ENCODE measurements at regions not wholly inside any gene's neighbourhood (a gene's known extent, or its start where the extent isn't known, plus 50 kb on each side); places are given as distances from the start of the nearest gene placed in this dataset.

DNA sequence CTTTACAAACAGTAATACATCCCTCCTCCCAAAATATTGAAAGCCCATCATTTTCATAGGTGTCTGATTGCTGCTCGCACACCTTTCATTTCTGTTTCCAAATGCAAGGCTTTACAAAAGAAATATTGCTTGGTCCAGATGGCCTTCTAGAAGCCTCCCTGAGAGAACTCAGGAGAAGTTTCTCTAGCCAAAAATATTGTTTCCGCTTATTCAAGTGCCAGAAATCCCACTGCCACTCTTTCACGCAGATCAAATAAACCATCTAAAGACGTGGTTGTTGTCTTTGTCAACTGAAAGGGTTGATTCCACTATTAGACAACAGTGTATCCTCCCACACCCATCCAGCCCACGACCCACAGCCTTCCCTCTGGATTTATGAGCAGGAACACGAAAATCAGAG, 96.2 kb downstream of the ZIC5 start:
- no peak for TF ChIP-seq ETV6 (CRISPR knock-in tag; IDR thresholded peaks at IDR 0.05)
- TF ChIP-seq NFE2L1 (CRISPR knock-in tag; IDR thresholded peaks at IDR 0.05) = no peak
- no peak for TF ChIP-seq MXD4 (CRISPR knock-in tag; IDR thresholded peaks at IDR 0.05; ENCODE audit: borderline replicate concordance)
- TF ChIP-seq ELF4 (CRISPR knock-in tag; IDR thresholded peaks at IDR 0.05; ENCODE audit: low read depth) = no peak
- TF ChIP-seq ZNF138 (CRISPR knock-in tag; conservative IDR thresholded peaks at IDR 0.05) = no peak
- TF ChIP-seq, protein P1, sequence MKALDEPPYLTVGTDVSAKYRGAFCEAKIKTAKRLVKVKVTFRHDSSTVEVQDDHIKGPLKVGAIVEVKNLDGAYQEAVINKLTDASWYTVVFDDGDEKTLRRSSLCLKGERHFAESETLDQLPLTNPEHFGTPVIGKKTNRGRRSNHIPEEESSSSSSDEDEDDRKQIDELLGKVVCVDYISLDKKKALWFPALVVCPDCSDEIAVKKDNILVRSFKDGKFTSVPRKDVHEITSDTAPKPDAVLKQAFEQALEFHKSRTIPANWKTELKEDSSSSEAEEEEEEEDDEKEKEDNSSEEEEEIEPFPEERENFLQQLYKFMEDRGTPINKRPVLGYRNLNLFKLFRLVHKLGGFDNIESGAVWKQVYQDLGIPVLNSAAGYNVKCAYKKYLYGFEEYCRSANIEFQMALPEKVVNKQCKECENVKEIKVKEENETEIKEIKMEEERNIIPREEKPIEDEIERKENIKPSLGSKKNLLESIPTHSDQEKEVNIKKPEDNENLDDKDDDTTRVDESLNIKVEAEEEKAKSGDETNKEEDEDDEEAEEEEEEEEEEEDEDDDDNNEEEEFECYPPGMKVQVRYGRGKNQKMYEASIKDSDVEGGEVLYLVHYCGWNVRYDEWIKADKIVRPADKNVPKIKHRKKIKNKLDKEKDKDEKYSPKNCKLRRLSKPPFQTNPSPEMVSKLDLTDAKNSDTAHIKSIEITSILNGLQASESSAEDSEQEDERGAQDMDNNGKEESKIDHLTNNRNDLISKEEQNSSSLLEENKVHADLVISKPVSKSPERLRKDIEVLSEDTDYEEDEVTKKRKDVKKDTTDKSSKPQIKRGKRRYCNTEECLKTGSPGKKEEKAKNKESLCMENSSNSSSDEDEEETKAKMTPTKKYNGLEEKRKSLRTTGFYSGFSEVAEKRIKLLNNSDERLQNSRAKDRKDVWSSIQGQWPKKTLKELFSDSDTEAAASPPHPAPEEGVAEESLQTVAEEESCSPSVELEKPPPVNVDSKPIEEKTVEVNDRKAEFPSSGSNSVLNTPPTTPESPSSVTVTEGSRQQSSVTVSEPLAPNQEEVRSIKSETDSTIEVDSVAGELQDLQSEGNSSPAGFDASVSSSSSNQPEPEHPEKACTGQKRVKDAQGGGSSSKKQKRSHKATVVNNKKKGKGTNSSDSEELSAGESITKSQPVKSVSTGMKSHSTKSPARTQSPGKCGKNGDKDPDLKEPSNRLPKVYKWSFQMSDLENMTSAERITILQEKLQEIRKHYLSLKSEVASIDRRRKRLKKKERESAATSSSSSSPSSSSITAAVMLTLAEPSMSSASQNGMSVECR (CRISPR knock-in tag; IDR thresholded peaks at IDR 0.05; ENCODE audit: borderline replicate concordance) = no peak
- TF ChIP-seq HMGXB4 (CRISPR knock-in tag; IDR thresholded peaks at IDR 0.05) = no peak
- no peak for TF ChIP-seq TP53 (CRISPR knock-in tag; IDR thresholded peaks at IDR 0.05)
- no peak for TF ChIP-seq ZNF232 (CRISPR knock-in tag; IDR thresholded peaks at IDR 0.05)
- no peak for TF ChIP-seq PREB (CRISPR knock-in tag; IDR thresholded peaks at IDR 0.05; ENCODE audit: borderline replicate concordance)
- TF ChIP-seq ATF2 (CRISPR knock-in tag; IDR thresholded peaks at IDR 0.05; ENCODE audit: borderline replicate concordance, low read depth) = no peak
- TF ChIP-seq SMAD4 (CRISPR knock-in tag; IDR thresholded peaks at IDR 0.05) = no peak
- TF ChIP-seq ZNF671 (CRISPR knock-in tag; IDR thresholded peaks at IDR 0.05) = no peak
- TF ChIP-seq NR1H2 (CRISPR knock-in tag; IDR thresholded peaks at IDR 0.05) = no peak
- no peak for TF ChIP-seq ZNF263 (CRISPR knock-in tag; IDR thresholded peaks at IDR 0.05; ENCODE audit: low read depth)
- no peak for TF ChIP-seq ZNF512 (CRISPR knock-in tag; IDR thresholded peaks at IDR 0.05; ENCODE audit: borderline replicate concordance)
- TF ChIP-seq, protein P2, sequence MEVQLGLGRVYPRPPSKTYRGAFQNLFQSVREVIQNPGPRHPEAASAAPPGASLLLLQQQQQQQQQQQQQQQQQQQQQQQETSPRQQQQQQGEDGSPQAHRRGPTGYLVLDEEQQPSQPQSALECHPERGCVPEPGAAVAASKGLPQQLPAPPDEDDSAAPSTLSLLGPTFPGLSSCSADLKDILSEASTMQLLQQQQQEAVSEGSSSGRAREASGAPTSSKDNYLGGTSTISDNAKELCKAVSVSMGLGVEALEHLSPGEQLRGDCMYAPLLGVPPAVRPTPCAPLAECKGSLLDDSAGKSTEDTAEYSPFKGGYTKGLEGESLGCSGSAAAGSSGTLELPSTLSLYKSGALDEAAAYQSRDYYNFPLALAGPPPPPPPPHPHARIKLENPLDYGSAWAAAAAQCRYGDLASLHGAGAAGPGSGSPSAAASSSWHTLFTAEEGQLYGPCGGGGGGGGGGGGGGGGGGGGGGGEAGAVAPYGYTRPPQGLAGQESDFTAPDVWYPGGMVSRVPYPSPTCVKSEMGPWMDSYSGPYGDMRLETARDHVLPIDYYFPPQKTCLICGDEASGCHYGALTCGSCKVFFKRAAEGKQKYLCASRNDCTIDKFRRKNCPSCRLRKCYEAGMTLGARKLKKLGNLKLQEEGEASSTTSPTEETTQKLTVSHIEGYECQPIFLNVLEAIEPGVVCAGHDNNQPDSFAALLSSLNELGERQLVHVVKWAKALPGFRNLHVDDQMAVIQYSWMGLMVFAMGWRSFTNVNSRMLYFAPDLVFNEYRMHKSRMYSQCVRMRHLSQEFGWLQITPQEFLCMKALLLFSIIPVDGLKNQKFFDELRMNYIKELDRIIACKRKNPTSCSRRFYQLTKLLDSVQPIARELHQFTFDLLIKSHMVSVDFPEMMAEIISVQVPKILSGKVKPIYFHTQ (CRISPR knock-in tag; IDR thresholded peaks at IDR 0.05) = no peak
- Mint-ChIP-seq H3K27ac (no peak overlapping the region), H3K36me3 (no peaks in the 10 kb centered on the region), H3K27me3 (ENCODE audit: low read depth) (no peaks in the 10 kb centered on the region), H3K4me1 (peaks cover 39% of the 10 kb centered on the region), H3K4me3 (no peak overlapping the region), H3K9me3 (no peaks in the 10 kb centered on the region)
- ChIA-PET CTCF (no interaction called here), POLR2A (interaction anchor here (0.6 kb wide), 1 partner anchor 530 kb away, joined by 4 read pairs; no protein-coding TSS in a partner anchor)
- ATAC-seq (no peak), DNase-seq (ENCODE audit: low spot score) (no peak)
